ENCODE measurements at regions not wholly inside any gene's neighbourhood (a gene's known extent, or its start where the extent isn't known, plus 50 kb on each side); places are given as distances from the start of the nearest gene placed in this dataset.

- no peak for TF ChIP-seq CTCF (IDR thresholded peaks at IDR 0.05)
- TF ChIP-seq POLR2AphosphoS5 (IDR thresholded peaks at IDR 0.05): no peak
Observed at GRCh38 chr20:52596256-52596655, 375.9 kb upstream of the TSHZ2 start.
